Brain microvascular endothelial cell (primary cell): ENCODE measurements at regions not wholly inside any gene's neighbourhood (a gene's known extent, or its start where the extent isn't known, plus 50 kb on each side); places are given as distances from the start of the nearest gene placed in this dataset.

Experiments
- DNase-seq: peaks from one replicate; pipeline ENCODE4 v3.0.0-alpha.2; 2020
- H3K27ac ChIP-seq: fragments of 250-450 bp; sonication (Bioruptor Pico); 2 replicates; pipeline ENCODE4 v1.5.1; 2020; ENCODE audit warnings: mild to moderate bottlenecking, moderate library complexity
- H3K27me3 ChIP-seq: fragments of 250-450 bp; sonication (Bioruptor Pico); replicated peaks from 2 replicates; pipeline ENCODE4 v1.5.1; 2020; ENCODE audit warnings: mild to moderate bottlenecking
- H3K36me3 ChIP-seq: fragments of 250-450 bp; sonication (Bioruptor Pico); replicated peaks from 2 replicates; pipeline ENCODE4 v1.5.1; 2020; ENCODE audit warnings: mild to moderate bottlenecking
- H3K4me3 ChIP-seq: 2 replicates; pipeline ENCODE4 v1.5.1; 2011; ENCODE audit warnings: low read depth, mild to moderate bottlenecking, control low read depth, low read length, moderate library complexity
- in situ Hi-C: cut with HindIII; loops from 2 replicates; pipeline ENCODE4 v1.10.0; 2017; ENCODE audit warnings: low sequenced_read_pairs, low pct_ligation_motif_present
- TF ChIP-seq, protein P1 (sequence below): IDR thresholded peaks from 2 replicates; pipeline ENCODE4 v1.5.1; 2011; ENCODE audit warnings: low read depth, mild to moderate bottlenecking, moderate library complexity, low read length, control low read depth, inconsistent platforms; ENCODE audit errors: missing control alignments

DNA sequence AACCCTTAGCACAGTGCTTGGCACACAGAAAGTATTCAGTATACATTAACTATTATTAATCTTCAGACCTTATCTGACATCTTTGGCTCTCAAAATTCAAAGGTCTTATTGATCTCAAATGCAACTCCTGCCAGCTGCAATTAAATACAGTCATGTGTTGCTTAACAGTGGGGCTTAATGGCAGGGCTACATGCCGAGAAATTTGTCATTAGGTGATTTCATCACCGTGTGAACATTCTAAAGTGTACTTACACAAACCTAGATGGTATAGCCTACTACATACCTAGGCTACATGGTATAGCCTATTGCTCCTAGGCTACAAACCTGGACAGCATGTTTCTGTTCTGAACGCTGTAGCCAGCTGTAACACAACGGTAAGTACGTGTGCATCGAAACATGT is 156.3 kb upstream of the TMCC3 start:
- Histone ChIP-seq H3K4me3 (no peak overlapping the region), H3K27ac (no peak overlapping the region), H3K27me3 (no peaks in the 10 kb centered on the region), H3K36me3 (no peaks in the 10 kb centered on the region)
- TF ChIP-seq, protein P1, sequence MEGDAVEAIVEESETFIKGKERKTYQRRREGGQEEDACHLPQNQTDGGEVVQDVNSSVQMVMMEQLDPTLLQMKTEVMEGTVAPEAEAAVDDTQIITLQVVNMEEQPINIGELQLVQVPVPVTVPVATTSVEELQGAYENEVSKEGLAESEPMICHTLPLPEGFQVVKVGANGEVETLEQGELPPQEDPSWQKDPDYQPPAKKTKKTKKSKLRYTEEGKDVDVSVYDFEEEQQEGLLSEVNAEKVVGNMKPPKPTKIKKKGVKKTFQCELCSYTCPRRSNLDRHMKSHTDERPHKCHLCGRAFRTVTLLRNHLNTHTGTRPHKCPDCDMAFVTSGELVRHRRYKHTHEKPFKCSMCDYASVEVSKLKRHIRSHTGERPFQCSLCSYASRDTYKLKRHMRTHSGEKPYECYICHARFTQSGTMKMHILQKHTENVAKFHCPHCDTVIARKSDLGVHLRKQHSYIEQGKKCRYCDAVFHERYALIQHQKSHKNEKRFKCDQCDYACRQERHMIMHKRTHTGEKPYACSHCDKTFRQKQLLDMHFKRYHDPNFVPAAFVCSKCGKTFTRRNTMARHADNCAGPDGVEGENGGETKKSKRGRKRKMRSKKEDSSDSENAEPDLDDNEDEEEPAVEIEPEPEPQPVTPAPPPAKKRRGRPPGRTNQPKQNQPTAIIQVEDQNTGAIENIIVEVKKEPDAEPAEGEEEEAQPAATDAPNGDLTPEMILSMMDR: no peak
- in situ Hi-C loops: no loop called here
- no peak for DNase-seq

DNA sequence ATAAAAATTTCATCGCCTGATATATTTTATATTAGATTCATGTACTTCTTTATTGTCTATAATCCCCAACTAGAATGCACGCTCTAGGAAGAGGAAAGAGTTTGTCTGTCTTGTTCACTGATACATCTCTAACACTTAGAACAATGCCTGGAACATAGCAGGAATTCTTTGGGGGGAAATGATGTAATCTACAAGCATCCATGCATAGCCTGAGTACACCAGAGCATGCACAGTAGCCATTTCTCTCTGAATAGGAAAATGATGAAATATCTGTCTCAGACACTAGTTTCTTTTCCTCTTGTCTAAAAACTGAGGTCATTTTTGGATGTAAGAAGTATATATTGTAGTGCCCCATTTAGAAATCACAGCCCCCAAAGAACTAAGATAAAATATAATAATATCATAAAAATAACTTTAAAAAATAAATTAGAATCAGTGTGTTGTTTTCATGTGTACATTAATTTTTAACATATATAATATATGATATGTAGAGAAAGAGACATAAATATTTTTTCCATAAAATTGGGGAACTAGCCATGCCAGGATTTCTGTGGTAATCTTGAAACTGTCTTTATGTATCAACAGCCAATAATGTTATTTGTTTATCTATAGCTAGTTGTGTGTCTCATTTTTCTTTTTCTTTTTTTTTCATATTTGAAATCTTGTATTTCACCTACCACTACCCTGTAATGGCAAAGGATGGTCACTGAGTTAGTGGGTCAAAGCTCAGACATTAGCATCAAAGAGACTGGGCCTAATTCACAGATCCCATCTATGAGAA is 155.6 kb upstream of the TMCC3 start:
- no peaks in the 10 kb centered on the region for H3K36me3 ChIP-seq
- H3K27me3 ChIP-seq: no peaks in the 10 kb centered on the region
- in situ Hi-C loops: no loop called here
- H3K4me3 ChIP-seq: no peak overlapping the region
- TF ChIP-seq, protein P1: no peak
- DNase-seq: peak; percentile 61
- no peak overlapping the region for H3K27ac ChIP-seq

DNA sequence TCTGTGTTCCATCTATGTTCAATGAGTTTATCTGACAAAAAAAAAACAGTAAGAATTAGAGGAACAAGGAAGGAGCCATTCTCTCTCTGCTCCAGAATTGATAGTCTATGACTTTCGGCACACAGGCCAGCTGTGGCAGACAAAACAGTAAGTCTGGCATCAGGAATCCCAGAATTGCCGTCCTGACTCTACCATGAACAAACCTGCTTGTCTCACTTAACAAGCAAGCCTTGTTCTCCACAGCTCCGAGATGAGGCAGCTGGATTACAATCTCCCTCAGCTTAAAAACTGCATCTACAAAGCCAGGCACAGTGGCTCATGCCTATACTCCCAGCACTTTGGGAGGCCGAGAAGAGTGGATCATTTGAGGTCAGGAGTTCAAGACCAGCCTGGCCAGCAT is 153.6 kb upstream of the TMCC3 start:
- TF ChIP-seq, protein P1: no peak
- in situ Hi-C loops: no loop called here
- no peaks in the 10 kb centered on the region for H3K27me3 ChIP-seq

DNA sequence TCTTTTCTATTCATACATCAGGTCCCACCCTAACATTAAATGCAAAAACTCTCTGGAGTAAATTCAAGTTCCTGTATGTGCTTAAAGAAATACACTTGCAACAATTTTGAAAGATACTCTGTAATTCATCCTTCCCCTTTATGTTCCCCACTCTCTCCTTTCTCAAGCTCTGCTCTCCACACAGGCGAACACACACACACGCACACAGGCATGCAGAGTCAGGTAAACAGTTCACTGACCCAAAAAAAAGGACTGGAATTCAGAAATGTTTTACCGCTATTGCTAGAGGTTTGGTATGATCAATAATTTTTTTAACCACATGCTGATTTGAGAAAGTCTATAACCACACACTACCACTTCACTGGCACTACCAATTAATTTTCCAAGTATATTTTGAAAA is 152.4 kb upstream of the TMCC3 start:
- H3K4me3 ChIP-seq: no peak overlapping the region
- TF ChIP-seq, protein P1: no peak
- H3K36me3 ChIP-seq: no peaks in the 10 kb centered on the region
- H3K27ac ChIP-seq: no peak overlapping the region
- in situ Hi-C loops: no loop called here
- no peaks in the 10 kb centered on the region for H3K27me3 ChIP-seq
- no peak for DNase-seq

More for the DNA sequence above, 153.6 kb upstream of the TMCC3 start:
- DNase-seq: no peak
- Histone ChIP-seq H3K4me3 (no peak overlapping the region), H3K36me3 (no peaks in the 10 kb centered on the region), H3K27ac (no peak overlapping the region)

DNA sequence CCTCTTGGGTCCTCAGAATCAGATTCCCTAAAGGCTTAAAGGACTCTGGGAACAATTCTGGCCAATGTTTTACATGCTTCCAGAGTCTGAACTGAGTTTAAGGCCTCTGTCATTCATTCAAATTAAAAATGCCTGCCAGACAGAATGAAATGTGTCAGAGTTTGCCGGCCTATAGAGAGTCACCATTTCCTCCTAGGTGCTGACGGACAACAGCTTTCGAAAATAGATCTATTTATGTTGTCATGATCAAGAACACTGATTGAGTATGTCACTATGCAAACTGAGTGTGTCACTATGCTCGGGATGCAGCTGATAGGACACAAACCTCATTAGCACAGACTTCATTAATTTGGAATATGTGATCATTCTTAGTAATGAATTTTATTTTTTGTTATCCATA is 151.4 kb upstream of the TMCC3 start:
- no peak for DNase-seq
- TF ChIP-seq, protein P1: no peak
- Histone ChIP-seq H3K27ac (no peak overlapping the region), H3K36me3 (no peaks in the 10 kb centered on the region), H3K27me3 (no peaks in the 10 kb centered on the region), H3K4me3 (no peak overlapping the region)
- in situ Hi-C loops: no loop called here

DNA sequence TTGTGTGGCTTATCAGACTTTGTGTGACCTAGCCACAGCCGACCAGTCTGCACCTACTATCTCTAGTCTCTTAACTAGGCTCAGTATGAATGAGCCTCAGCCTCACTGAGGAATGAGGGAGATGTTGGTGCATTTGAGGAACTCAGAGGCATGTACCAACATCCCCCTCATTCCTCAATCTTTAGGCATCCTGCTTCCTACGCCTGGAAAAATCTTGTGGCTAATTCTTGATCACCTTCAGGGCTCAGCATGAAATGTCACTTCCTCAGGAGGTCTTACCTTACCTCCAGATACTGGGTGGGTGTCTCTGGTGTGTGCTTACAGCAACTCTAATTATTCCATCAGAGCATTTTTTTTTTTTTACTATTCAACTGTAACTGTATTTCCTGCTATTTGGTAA is 148.8 kb upstream of the TMCC3 start:
- DNase-seq: no peak
- Histone ChIP-seq H3K36me3 (no peaks in the 10 kb centered on the region), H3K4me3 (no peak overlapping the region), H3K27ac (no peak overlapping the region), H3K27me3 (no peaks in the 10 kb centered on the region)
- in situ Hi-C loops: no loop called here
- TF ChIP-seq, protein P1: no peak
